Stimulated activated naive CD8-positive, alpha-beta T cell treated with anti-CD3 and anti-CD28 coated beads, Interleukin-15, Interleukin-2, amounts not matched to agents 100 ng/mL and 50 ng/mL, for 24 hours (primary cell): ENCODE measurements at regions not wholly inside any gene's neighbourhood (a gene's known extent, or its start where the extent isn't known, plus 50 kb on each side); places are given as distances from the start of the nearest gene placed in this dataset.
"Not testable (repeated sequence)": the region's sequence is repeated elsewhere in the genome, so short reads cannot be mapped to it uniquely, and the experiment has no call there.

Experiments used
- H3K27ac Mint-ChIP-seq: one replicate; pipeline ENCODE4 v1.8.0; 2021; ENCODE audit warnings: mild to moderate bottlenecking, mixed read lengths
- H3K27me3 Mint-ChIP-seq: one replicate; pipeline ENCODE4 v1.8.0; 2021; ENCODE audit warnings: mixed read lengths
- H3K36me3 Mint-ChIP-seq: one replicate; pipeline ENCODE4 v1.8.0; 2021; ENCODE audit warnings: low read depth, mixed read lengths
- H3K4me1 Mint-ChIP-seq: one replicate; pipeline ENCODE4 v1.8.0; 2021; ENCODE audit warnings: low read depth, mixed read lengths
- H3K4me3 Mint-ChIP-seq: one replicate; pipeline ENCODE4 v1.8.0; 2021; ENCODE audit warnings: mild to moderate bottlenecking, mixed read lengths
- H3K9me3 Mint-ChIP-seq: one replicate; pipeline ENCODE4 v1.8.0; 2021; ENCODE audit warnings: mixed read lengths

GRCh38 chr15:28789401-28790114, 58.9 kb downstream of the GOLGA6L7 start:
- H3K36me3 Mint-ChIP-seq = not testable (repeated sequence)
- H3K4me3 Mint-ChIP-seq = peak overlapping the region; percentile 67
- H3K27ac Mint-ChIP-seq = peak overlapping the region; percentile 31

GRCh38 chr15:28788649-28789400, 59.6 kb downstream of the GOLGA6L7 start:
- not testable (repeated sequence) for H3K27ac Mint-ChIP-seq, H3K36me3 Mint-ChIP-seq, H3K9me3 Mint-ChIP-seq, H3K4me3 Mint-ChIP-seq, H3K4me1 Mint-ChIP-seq
- peaks cover 38% of the 10 kb centered on the region for H3K27me3 Mint-ChIP-seq

More at GRCh38 chr15:28789401-28790114, 58.9 kb downstream of the GOLGA6L7 start:
- not testable (repeated sequence) for H3K4me1 Mint-ChIP-seq, H3K9me3 Mint-ChIP-seq
- peaks cover 38% of the 10 kb centered on the region for H3K27me3 Mint-ChIP-seq

- not testable (repeated sequence) for H3K4me1 Mint-ChIP-seq, H3K9me3 Mint-ChIP-seq, H3K36me3 Mint-ChIP-seq, H3K27ac Mint-ChIP-seq
- peaks cover 38% of the 10 kb centered on the region for H3K27me3 Mint-ChIP-seq
- peak overlapping the region; percentile 23 for H3K4me3 Mint-ChIP-seq
These were observed 60.3 kb downstream of the GOLGA6L7 start for GRCh38 chr15:28788176-28788575.

- no peak overlapping the region for H3K27ac Mint-ChIP-seq
- no peak overlapping the region for H3K4me3 Mint-ChIP-seq
- H3K4me1 Mint-ChIP-seq = peaks cover 7% of the 10 kb centered on the region
- H3K9me3 Mint-ChIP-seq = no peaks in the 10 kb centered on the region
- H3K36me3 Mint-ChIP-seq = no peaks in the 10 kb centered on the region
- H3K27me3 Mint-ChIP-seq = peaks cover 29% of the 10 kb centered on the region
These were observed 61.9 kb downstream of the GOLGA6L7 start for GRCh38 chr15:28786521-28786920.

GRCh38 chr15:28784347-28785163, 63.9 kb downstream of the GOLGA6L7 start:
- not testable (repeated sequence) for H3K27ac Mint-ChIP-seq, H3K4me3 Mint-ChIP-seq, H3K4me1 Mint-ChIP-seq, H3K9me3 Mint-ChIP-seq, H3K36me3 Mint-ChIP-seq
- peaks cover 25% of the 10 kb centered on the region for H3K27me3 Mint-ChIP-seq

GRCh38 chr15:28783873-28784272, 64.6 kb downstream of the GOLGA6L7 start:
- H3K36me3 Mint-ChIP-seq = no peaks in the 10 kb centered on the region
- no peaks in the 10 kb centered on the region for H3K9me3 Mint-ChIP-seq
- no peaks in the 10 kb centered on the region for H3K4me1 Mint-ChIP-seq
- peaks cover 23% of the 10 kb centered on the region for H3K27me3 Mint-ChIP-seq
- H3K27ac Mint-ChIP-seq = no peak overlapping the region
- H3K4me3 Mint-ChIP-seq = no peak overlapping the region

GRCh38 chr15:28783466-28783865, 65.0 kb downstream of the GOLGA6L7 start:
- H3K4me1 Mint-ChIP-seq = no peaks in the 10 kb centered on the region
- no peaks in the 10 kb centered on the region for H3K36me3 Mint-ChIP-seq
- no peak overlapping the region for H3K27ac Mint-ChIP-seq

GRCh38 chr15:28778397-28778796, 66.2 kb upstream of the GOLGA8M start:
- H3K9me3 Mint-ChIP-seq, H3K27ac Mint-ChIP-seq, H3K36me3 Mint-ChIP-seq, H3K4me1 Mint-ChIP-seq, H3K4me3 Mint-ChIP-seq, H3K27me3 Mint-ChIP-seq: not testable (repeated sequence)

More at GRCh38 chr15:28783466-28783865, 65.0 kb downstream of the GOLGA6L7 start:
- Mint-ChIP-seq H3K4me3 (no peak overlapping the region), H3K27me3 (peaks cover 22% of the 10 kb centered on the region), H3K9me3 (no peaks in the 10 kb centered on the region)

GRCh38 chr15:28772857-28773256, 60.6 kb upstream of the GOLGA8M start:
- not testable (repeated sequence) for H3K4me3 Mint-ChIP-seq, H3K27me3 Mint-ChIP-seq, H3K27ac Mint-ChIP-seq, H3K4me1 Mint-ChIP-seq, H3K9me3 Mint-ChIP-seq, H3K36me3 Mint-ChIP-seq
